Transverse colon (tissue), 4 donors: ENCODE measurements at regions not wholly inside any gene's neighbourhood (a gene's known extent, or its start where the extent isn't known, plus 50 kb on each side); places are given as distances from the start of the nearest gene placed in this dataset.

Experiments
- DNase-seq: peaks from one replicate; pipeline ENCODE4 v3.0.0-alpha.2; 2019
- H3K27ac ChIP-seq, 4 donors: fragments of 200-600 bp; sonication (generic); 2 replicates each; pipeline ENCODE4 v1.5.1; 2016 to 2018; ENCODE audit warnings: inconsistent platforms in 4 of 4
- H3K27me3 ChIP-seq: fragments of 200-600 bp; sonication (generic); 2 replicates; pipeline ENCODE4 v1.5.1; 2017; ENCODE audit warnings: inconsistent platforms
- H3K36me3 ChIP-seq, 4 donors: fragments of 200-600 bp; sonication (generic); 2 replicates each; pipeline ENCODE4 v1.5.1; 2017 to 2019; ENCODE audit warnings: inconsistent platforms in 4 of 4
- H3K4me1 ChIP-seq, 4 donors: fragments of 200-600 bp; sonication (generic); 2 replicates each; pipeline ENCODE4 v1.5.1; 2017 to 2020; ENCODE audit warnings: inconsistent platforms in 4 of 4
- H3K4me3 ChIP-seq, 4 donors: fragments of 200-600 bp; sonication (generic); 1 replicate in 1 of 4; 2 replicates in 3 of 4; pipeline versions ENCODE4 v1.5.1 to v1.6.1; 2017 to 2019; ENCODE audit warnings: inconsistent platforms in 4 of 4
- H3K9me3 ChIP-seq, 2 donors: fragments of 200-600 bp; sonication (generic); 2 replicates each; pipeline ENCODE4 v1.5.1; 2017 to 2019; ENCODE audit warnings: inconsistent platforms in 2 of 2
- EP300 ChIP-seq: sonication (generic); formaldehyde crosslinking; IDR thresholded peaks from one replicate; pipeline ENCODE4 v1.6.1; 2017; ENCODE audit warnings: antibody characterized with exemption, low read depth
- POLR2A ChIP-seq: fragments of 450-650 bp; IDR thresholded peaks from one replicate; pipeline ENCODE4 v1.6.1; 2016; ENCODE audit warnings: antibody characterized with exemption, mild to moderate bottlenecking, moderate library complexity
- POLR2AphosphoS5 ChIP-seq, 3 donors: sonication (generic); formaldehyde crosslinking; IDR thresholded peaks; one replicate each; pipeline ENCODE4 v1.6.1; 2016; ENCODE audit warnings: antibody characterized with exemption in 3 of 3
- WGBS, 2 donors: methylation state at CpG; one replicate each; pipeline ENCODE4 v1.1.5; 2018; ENCODE audit warnings: low coverage in 1 of 2; 5-methylcytosine and 5-hydroxymethylcytosine counted together
- in situ Hi-C, 4 donors: fragments of 200-750 bp; cut with MboI; loops; one replicate each; pipeline versions ENCODE4 v1.15.0 to v1.15.1; 2017; ENCODE audit warnings: low sequenced_read_pairs in 3 of 4, low pct_ligation_motif_present in 1 of 4, low pct_unique_long_range_greater_than_20kb in 1 of 4
- intact Hi-C: fragments of 100-400 bp; cut with DNase I; formaldehyde crosslinking; loops from one replicate; pipeline ENCODE4 v1.15.1; 2023; ENCODE audit warnings: low total_unique reads
- TF ChIP-seq, protein P1 (sequence below), 5 experiments: fragments of 200-600 bp in 3 of 5; fragments of 450-650 bp in 2 of 5; sonication (generic) in 3 of 5; IDR thresholded peaks; 1 replicate in 2 of 5; 2 replicates in 3 of 5; pipeline ENCODE4 v1.5.1; 2016 to 2017; ENCODE audit warnings: antibody characterized with exemption in 5 of 5, inconsistent platforms in 3 of 5, mild to moderate bottlenecking in 2 of 5, moderate library complexity in 1 of 5

- intact Hi-C loops (loop anchor here (2.0 kb wide), 1 partner anchor 61 kb away; no protein-coding TSS in a partner anchor), in situ Hi-C loops (no loop called here)
- no peak for TF ChIP-seq POLR2AphosphoS5 (IDR thresholded peaks at IDR 0.05)
- no peak for DNase-seq
- WGBS, 2 donors: 55 to 64% methylated on average over 3 of the region's 3 CpGs
- H3K27me3 ChIP-seq: no peaks in the 10 kb centered on the region
- no peaks in the 10 kb centered on the region for H3K9me3 ChIP-seq
- H3K4me3 ChIP-seq: no peak overlapping the region
- no peaks in the 10 kb centered on the region for H3K36me3 ChIP-seq
- peak overlapping the region in 1 of 4 donors; percentile 8 for H3K27ac ChIP-seq
- H3K4me1 ChIP-seq: peaks cover 0 to 2% (median 0%) of the 10 kb centered on the region in 4 donors
These were observed 185.4 kb downstream of the IPMK start for GRCh38 chr10:58082248-58082647.

GRCh38 chr10:58081353-58081752, 186.3 kb downstream of the IPMK start:
- H3K27ac ChIP-seq: no peak overlapping the region
- H3K4me1 ChIP-seq: peaks cover 0 to 2% (median 0%) of the 10 kb centered on the region in 4 donors
- no peak for TF ChIP-seq POLR2AphosphoS5 (IDR thresholded peaks at IDR 0.05)
- no peak for TF ChIP-seq POLR2A
- no peak for TF ChIP-seq EP300
- H3K4me3 ChIP-seq: no peak overlapping the region
- no peaks in the 10 kb centered on the region for H3K9me3 ChIP-seq
- no peaks in the 10 kb centered on the region for H3K27me3 ChIP-seq
- DNase-seq: no peak
- in situ Hi-C loops (no loop called here), intact Hi-C loops (no loop called here)
- no peaks in the 10 kb centered on the region for H3K36me3 ChIP-seq
- WGBS, 2 donors: 25 to 45% methylated on average over 2 of the region's 2 CpGs

GRCh38 chr10:58079461-58079860, 188.2 kb downstream of the IPMK start:
- no peaks in the 10 kb centered on the region for H3K27me3 ChIP-seq
- intact Hi-C loops: no loop called here
- peaks cover 0 to 2% (median 0%) of the 10 kb centered on the region in 4 donors for H3K4me1 ChIP-seq
- H3K9me3 ChIP-seq: no peaks in the 10 kb centered on the region
- in situ Hi-C loops: no loop called here
- 79 to 92% methylated on average over 2 of the region's 2 CpGs for WGBS, 2 donors
- no peak for DNase-seq
- no peaks in the 10 kb centered on the region for H3K36me3 ChIP-seq
- TF ChIP-seq, protein P1, sequence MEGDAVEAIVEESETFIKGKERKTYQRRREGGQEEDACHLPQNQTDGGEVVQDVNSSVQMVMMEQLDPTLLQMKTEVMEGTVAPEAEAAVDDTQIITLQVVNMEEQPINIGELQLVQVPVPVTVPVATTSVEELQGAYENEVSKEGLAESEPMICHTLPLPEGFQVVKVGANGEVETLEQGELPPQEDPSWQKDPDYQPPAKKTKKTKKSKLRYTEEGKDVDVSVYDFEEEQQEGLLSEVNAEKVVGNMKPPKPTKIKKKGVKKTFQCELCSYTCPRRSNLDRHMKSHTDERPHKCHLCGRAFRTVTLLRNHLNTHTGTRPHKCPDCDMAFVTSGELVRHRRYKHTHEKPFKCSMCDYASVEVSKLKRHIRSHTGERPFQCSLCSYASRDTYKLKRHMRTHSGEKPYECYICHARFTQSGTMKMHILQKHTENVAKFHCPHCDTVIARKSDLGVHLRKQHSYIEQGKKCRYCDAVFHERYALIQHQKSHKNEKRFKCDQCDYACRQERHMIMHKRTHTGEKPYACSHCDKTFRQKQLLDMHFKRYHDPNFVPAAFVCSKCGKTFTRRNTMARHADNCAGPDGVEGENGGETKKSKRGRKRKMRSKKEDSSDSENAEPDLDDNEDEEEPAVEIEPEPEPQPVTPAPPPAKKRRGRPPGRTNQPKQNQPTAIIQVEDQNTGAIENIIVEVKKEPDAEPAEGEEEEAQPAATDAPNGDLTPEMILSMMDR (IDR thresholded peaks at IDR 0.05): no peak
- TF ChIP-seq EP300 (no peak), POLR2AphosphoS5 (IDR thresholded peaks at IDR 0.05) (no peak), POLR2A (no peak)
- H3K4me3 ChIP-seq: no peak overlapping the region
- H3K27ac ChIP-seq: no peak overlapping the region

DNA sequence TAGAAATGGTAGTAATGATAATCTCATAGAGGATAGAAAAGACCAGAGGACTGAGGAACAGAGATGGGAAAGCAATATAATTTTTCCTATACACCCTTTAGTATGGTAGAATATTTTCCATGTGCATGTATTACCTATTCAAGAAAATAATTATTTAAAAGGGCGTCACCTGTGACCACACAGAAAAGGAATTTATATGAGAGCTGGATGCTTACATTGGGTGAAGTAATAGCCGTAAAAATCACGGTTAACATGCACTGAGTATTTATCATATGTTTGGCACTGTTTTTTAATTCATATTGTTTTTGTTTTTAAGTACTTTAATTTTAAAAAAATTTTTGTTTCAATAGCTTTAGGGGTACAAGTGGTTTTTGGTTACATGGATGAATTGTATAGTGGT, 195.1 kb downstream of the IPMK start:
- intact Hi-C loops (no loop called here), in situ Hi-C loops (no loop called here)

DNA sequence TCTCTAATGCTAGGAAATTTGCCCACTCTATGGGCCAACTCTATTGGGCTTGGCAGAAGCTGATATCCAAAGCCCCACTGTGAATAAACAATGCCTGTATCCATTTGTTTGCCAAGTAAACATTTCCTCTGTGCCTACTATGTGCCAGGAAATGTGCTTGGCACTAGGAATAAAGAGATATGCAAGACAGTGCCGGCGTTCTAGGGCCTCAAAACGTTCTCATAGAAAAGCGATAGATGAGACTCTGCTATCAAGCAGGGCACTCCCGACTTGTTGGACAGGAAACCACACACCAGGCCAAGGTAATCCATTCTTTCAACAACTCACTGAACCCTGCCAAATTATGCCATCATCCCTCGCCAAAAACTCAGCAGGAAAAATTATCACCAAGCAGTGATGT, 196.7 kb downstream of the IPMK start:
- intact Hi-C loops: no loop called here

More for the DNA sequence above, 195.1 kb downstream of the IPMK start:
- no peak for DNase-seq
- no peaks in the 10 kb centered on the region for H3K36me3 ChIP-seq
- no peaks in the 10 kb centered on the region for H3K27me3 ChIP-seq
- no peaks in the 10 kb centered on the region for H3K4me1 ChIP-seq
- H3K9me3 ChIP-seq: no peaks in the 10 kb centered on the region
- H3K27ac ChIP-seq: no peak overlapping the region
- H3K4me3 ChIP-seq: no peak overlapping the region
- WGBS, 2 donors: 47 to 63% methylated on average over 3 of the region's 3 CpGs
- TF ChIP-seq, protein P1 (IDR thresholded peaks at IDR 0.05): no peak
- TF ChIP-seq POLR2A (no peak), EP300 (no peak), POLR2AphosphoS5 (IDR thresholded peaks at IDR 0.05) (no peak)

More for the DNA sequence above, 196.7 kb downstream of the IPMK start:
- no peaks in the 10 kb centered on the region for H3K36me3 ChIP-seq
- no peak overlapping the region for H3K27ac ChIP-seq
- H3K27me3 ChIP-seq: no peaks in the 10 kb centered on the region
- 80 to 83% methylated on average over 6 of the region's 6 CpGs for WGBS, 2 donors
- H3K4me3 ChIP-seq: no peak overlapping the region
- no peaks in the 10 kb centered on the region for H3K9me3 ChIP-seq
- H3K4me1 ChIP-seq: no peaks in the 10 kb centered on the region
- in situ Hi-C loops: no loop called here
- TF ChIP-seq POLR2A (no peak), EP300 (no peak), POLR2AphosphoS5 (IDR thresholded peaks at IDR 0.05) (no peak)
- TF ChIP-seq, protein P1 (IDR thresholded peaks at IDR 0.05): no peak
- DNase-seq: no peak
